ENCODE measurements at regions not wholly inside any gene's neighbourhood (a gene's known extent, or its start where the extent isn't known, plus 50 kb on each side); places are given as distances from the start of the nearest gene placed in this dataset.
"Not testable (repeated sequence)": the region's sequence is repeated elsewhere in the genome, so short reads cannot be mapped to it uniquely, and the experiment has no call there.

- TF ChIP-seq CTCF (IDR thresholded peaks at IDR 0.05; ENCODE audit: low read depth, low read length); EZH2phosphoT487 (IDR thresholded peaks at IDR 0.05; ENCODE audit: low read depth): not testable (repeated sequence)
Observed at GRCh38 chr1:184817003-184817402, 62.3 kb upstream of the EDEM3 start.
